ENCODE measurements at regions not wholly inside any gene's neighbourhood (a gene's known extent, or its start where the extent isn't known, plus 50 kb on each side); places are given as distances from the start of the nearest gene placed in this dataset.
"Not testable (repeated sequence)": the region's sequence is repeated elsewhere in the genome, so short reads cannot be mapped to it uniquely, and the experiment has no call there.

- DNase-seq (ENCODE audit: low read depth in 1 of 2, low spot score in 1 of 2) = not testable (repeated sequence)
Measured at GRCh38 chr16:29237495-29237894, 169.0 kb downstream of the NPIPB11 start.

- not testable (repeated sequence) for DNase-seq (ENCODE audit: low read depth in 1 of 2, low spot score in 1 of 2)
Measured at GRCh38 chr16:29237023-29237422, 169.5 kb downstream of the NPIPB11 start.

DNA sequence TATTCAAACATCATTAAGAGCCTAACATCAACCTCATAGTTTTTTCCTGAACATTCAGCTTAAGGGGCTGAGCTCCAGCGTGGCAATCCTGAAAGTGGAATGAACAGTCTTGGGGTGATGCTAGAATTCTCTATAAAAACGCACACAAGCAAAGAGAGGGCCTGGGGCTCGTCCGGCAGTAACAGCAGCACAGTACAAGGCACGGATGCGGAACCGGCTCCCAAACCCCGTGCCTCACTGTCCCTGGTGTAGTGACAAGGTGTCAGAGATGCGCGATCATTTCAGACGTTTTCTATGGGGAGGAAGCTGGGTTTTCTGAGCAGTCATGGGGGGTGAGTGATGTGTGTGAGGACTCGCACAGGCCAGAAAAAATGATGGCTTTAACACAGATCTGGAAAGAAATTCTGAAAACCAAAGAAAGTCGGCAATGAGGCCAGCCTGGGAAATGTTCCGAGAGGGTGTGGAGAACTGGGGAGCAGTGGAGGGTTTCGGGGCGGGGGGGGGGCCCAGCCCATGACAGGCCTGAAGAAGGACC lies 170.6 kb downstream of the NPIPB11 start:
- DNase-seq (ENCODE audit: low read depth in 1 of 2, low spot score in 1 of 2) = not testable (repeated sequence)

GRCh38 chr16:29234536-29235275 lies 171.8 kb downstream of the NPIPB11 start:
- not testable (repeated sequence) for DNase-seq (ENCODE audit: low read depth in 1 of 2, low spot score in 1 of 2)

DNA sequence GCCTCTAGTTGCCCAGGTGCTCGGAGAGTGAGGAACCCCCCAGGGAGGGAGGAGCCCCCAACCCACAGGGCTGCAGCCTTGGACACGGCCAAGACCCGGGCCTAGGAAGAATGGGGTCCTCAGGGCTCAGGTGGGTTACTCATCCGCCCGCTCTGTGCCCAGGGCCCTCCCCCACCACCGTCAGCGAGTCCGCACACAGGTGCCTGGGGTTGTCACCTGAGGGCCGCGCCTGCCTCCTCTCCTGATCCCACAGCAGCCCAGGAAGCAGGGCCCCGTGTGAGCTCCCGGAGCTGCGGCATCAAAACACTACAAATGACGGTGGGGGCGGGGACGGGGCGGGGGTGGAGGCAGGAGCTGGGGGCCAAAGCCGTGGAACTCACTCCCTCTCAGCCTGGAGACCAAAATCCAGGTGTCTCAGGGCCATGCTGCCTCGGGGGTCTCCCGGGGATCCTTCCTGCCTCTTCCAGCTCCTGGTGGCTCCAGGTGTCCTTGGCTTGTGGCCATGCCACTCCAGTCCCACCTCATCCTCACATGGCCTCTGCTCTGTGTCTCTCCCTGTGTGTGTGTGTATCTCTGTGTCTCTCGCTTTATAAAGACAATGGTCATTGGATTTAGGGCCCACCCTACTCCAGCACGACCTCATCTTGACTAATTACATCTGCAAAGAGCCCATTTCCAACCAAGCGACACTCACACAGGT lies 172.7 kb downstream of the NPIPB11 start:
- DNase-seq (ENCODE audit: low read depth in 1 of 2, low spot score in 1 of 2) = not testable (repeated sequence)

GRCh38 chr16:29232811-29233704 lies 173.5 kb downstream of the NPIPB11 start:
- no peak for DNase-seq (ENCODE audit: low read depth in 1 of 2, low spot score in 1 of 2)

- DNase-seq (ENCODE audit: low read depth in 1 of 2, low spot score in 1 of 2) = not testable (repeated sequence)
Measured at GRCh38 chr16:29232160-29232705, 174.3 kb downstream of the NPIPB11 start.

DNA sequence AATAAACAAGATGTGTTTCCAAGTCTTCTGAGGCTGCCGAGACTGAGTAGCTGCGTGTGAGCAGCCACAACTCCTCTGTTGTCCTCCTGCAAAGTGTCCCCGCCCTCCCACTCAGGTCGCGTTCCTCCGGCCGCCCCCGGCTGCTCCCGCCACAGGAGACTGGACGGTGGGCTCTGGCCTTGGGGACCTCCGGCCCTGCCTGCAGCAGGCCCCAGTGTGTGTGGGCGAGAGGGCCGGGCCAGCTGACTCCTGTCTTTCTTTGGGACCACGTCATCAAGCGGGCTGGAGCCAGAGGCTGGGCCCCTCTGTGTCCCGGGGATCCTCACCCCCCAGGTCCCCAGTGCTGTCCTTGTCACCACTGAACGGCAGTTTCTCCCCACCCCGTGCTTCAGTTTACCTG lies 175.3 kb downstream of the NPIPB11 start:
- DNase-seq (ENCODE audit: low read depth in 1 of 2, low spot score in 1 of 2) = no peak

- DNase-seq (ENCODE audit: low read depth in 1 of 2, low spot score in 1 of 2) = no peak
Measured at GRCh38 chr16:29230671-29231096, 175.8 kb downstream of the NPIPB11 start.

- DNase-seq (ENCODE audit: low read depth in 1 of 2, low spot score in 1 of 2) = not testable (repeated sequence)
Measured at GRCh38 chr16:29230006-29230668, 176.4 kb downstream of the NPIPB11 start.

DNA sequence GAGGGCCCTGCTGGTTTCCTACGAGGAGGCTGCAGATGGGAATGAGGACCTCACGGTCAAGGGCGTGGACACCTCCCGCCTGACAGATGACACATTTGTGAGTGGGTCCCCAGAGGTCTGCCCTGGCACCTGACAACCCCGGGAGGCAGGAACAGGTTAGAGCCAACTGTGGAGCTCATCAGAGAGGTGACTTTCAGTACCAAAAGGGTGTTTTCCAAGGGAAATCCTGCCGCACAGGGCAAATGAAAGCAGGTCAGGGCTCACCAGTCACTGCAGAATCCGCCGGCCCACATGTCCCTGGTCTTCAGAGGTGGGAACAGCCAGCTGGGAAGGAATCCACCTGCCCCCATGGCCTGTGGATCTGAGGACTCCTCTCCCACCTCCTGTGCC lies 176.9 kb downstream of the NPIPB11 start:
- not testable (repeated sequence) for DNase-seq (ENCODE audit: low read depth in 1 of 2, low spot score in 1 of 2)

DNA sequence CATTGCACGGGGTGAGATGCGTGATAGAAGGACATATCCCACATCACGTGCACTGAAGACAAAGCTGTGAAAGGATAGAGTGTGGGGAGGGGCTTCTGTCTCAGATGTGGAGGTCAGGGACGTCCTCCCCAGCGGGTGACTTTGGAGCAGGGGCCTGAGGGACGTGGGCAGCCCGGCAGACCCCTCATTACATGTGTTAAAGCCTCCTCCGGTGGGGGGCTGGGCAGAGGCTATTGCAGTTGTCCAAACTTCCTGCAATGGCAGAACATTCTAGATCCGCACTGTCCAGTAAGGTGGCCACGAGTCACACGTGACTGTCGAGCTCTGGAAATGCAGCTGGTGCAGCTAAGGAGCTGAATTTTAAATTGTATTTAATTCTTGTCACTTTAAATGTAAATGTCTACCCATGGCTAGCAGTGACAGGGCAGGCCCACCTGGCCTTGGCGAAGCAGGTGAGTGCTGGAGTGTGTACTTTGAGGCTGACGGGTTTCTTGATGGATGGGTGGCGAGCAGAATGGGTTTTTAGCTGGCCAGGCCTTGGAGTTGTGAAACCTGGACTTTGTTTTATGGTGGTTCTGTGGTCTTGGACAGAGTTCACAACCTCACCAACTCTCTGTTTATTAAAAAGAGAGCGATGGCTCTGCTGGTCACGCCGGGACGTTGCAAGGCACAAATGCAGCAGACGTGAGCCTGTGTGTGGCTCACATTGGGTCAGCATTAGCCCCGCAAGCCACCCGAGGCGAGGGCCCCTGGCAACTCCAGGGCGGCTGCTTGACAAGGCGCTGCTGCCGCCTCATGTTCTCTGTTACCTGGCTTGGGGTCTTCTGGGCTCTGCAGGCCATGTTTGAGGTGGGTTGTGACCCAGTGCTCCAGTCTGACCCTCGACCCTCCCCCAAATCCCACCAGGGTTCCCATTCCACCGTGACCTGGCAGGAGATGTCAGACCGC lies 177.6 kb downstream of the NPIPB11 start:
- DNase-seq (ENCODE audit: low read depth in 1 of 2, low spot score in 1 of 2) = not testable (repeated sequence)

GRCh38 chr16:29227751-29228663 lies 178.5 kb downstream of the NPIPB11 start:
- peak in 1 of 2 donors; percentile 39 for DNase-seq (ENCODE audit: low read depth in 1 of 2, low spot score in 1 of 2)

DNA sequence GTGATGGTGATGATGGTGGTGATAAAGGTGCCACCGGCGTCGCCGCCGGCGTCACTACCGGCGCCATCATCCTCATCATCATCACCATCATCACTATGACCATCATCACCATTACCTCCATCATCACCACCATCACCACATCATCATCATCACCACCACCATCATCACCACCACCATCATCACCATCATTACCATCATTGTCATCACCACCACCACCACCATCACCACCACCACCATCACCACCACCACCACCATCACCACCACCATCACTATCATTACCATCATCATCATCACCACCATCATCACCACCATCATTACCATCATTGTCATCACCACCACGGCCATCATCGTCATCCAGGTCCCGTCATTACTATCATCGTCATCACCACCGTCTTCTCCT lies 179.7 kb downstream of the NPIPB11 start:
- DNase-seq (ENCODE audit: low read depth in 1 of 2, low spot score in 1 of 2) = no peak

DNA sequence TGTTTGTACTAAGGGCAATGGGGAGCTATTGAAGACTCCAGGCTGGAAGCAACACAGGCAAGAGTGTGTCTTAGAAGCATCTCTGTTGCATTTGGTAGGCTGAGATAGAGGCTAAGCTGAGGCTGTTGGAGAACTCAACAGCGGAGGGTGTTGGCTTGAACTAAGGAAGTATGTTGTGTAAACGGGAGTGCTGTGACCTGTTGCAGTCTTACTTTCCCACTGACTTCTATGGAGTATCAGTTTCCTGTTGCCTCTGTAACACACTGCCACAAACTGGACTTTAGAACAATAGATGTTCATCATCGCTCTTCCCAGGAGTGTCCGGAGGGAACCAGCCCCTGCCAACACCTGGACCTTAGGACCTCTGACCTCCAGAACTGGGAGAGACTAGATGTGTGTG lies 181.8 kb downstream of the NPIPB11 start:
- not testable (repeated sequence) for DNase-seq (ENCODE audit: low read depth in 1 of 2, low spot score in 1 of 2)

DNA sequence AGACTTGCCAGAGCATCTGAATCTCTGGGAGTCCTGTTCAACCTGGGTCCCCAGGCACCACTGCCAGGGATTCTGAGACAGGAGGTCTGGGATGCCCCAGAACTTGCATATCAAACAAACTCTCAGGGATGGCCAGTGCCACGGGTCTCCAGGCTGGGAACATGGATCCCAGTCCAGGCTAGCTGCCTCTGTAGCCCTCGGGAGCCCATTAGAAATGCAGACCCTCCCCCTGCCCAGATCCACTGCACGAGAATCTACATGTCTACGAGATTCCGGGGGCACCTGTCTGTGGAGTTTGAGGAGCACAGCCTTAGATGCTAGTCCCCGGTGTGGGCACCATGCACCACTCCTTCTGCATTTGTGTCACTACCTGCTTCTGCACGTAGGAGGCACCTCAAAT lies 183.9 kb downstream of the NPIPB11 start:
- DNase-seq (ENCODE audit: low read depth in 1 of 2, low spot score in 1 of 2) = not testable (repeated sequence)

- not testable (repeated sequence) for DNase-seq (ENCODE audit: low read depth in 1 of 2, low spot score in 1 of 2)
Measured at GRCh38 chr16:29222008-29222407, 184.5 kb downstream of the NPIPB11 start.

GRCh38 chr16:29221281-29221955 lies 185.1 kb downstream of the NPIPB11 start:
- DNase-seq (ENCODE audit: low read depth in 1 of 2, low spot score in 1 of 2) = not testable (repeated sequence)

Data from activated CD4-positive, alpha-beta T cell treated with anti-CD3 and anti-CD28 coated beads, Interleukin-2, amount 50 U/mL, for 24 hours (primary cell).